HUES6 (cell line): ENCODE measurements at regions not wholly inside any gene's neighbourhood (a gene's known extent, or its start where the extent isn't known, plus 50 kb on each side); places are given as distances from the start of the nearest gene placed in this dataset.

Experiments
- H3K27ac ChIP-seq: 2 replicates; pipeline ENCODE4 v1.7.0; 2013; ENCODE audit warnings: low read depth, mild to moderate bottlenecking, low read length, inconsistent platforms
- H3K27me3 ChIP-seq: 2 replicates; pipeline ENCODE4 v1.6.1; 2013; ENCODE audit warnings: low read length; ENCODE audit not compliant: control insufficient read depth, insufficient read depth
- H3K36me3 ChIP-seq: 2 replicates; pipeline ENCODE4 v1.6.1; 2013; ENCODE audit warnings: low read length; ENCODE audit not compliant: control insufficient read depth, insufficient read depth
- H3K4me1 ChIP-seq: 2 replicates; pipeline ENCODE4 v1.6.1; 2013; ENCODE audit warnings: low read length; ENCODE audit not compliant: control insufficient read depth, insufficient read depth
- H3K4me3 ChIP-seq: 2 replicates; pipeline ENCODE4 v1.5.1; 2013; ENCODE audit warnings: low read depth, low read length
- H3K9ac ChIP-seq: one replicate; pipeline ENCODE4 v1.6.1; 2013; ENCODE audit warnings: mild to moderate bottlenecking, low read length
- H3K9me3 ChIP-seq: 2 replicates; pipeline ENCODE4 v1.6.1; 2013; ENCODE audit warnings: low read depth, low read length; ENCODE audit not compliant: control insufficient read depth, insufficient read depth

DNA sequence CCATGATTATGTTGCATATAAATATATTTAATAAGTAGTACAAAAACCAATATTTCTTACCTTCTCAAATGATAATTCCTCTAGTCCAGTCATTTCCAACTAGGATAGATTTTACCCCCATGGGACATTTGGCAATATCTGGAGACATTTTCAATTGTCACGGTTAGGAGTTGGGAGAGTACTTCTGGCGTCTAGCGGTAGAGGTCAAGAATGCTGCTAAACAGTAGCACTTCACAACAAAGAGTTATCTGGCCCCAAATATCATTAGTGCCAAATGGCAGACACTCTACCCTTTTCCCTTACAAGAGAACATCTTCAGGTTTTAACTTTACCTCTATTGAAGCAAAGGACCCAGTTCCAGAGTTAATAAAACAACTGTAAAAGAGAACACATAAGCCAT lies 168.1 kb downstream of the FAT4 start:
- no peak overlapping the region for H3K9ac ChIP-seq
- H3K27ac ChIP-seq: no peak overlapping the region
- no peaks in the 10 kb centered on the region for H3K27me3 ChIP-seq
- H3K4me3 ChIP-seq: no peak overlapping the region
- no peaks in the 10 kb centered on the region for H3K4me1 ChIP-seq
- no peaks in the 10 kb centered on the region for H3K36me3 ChIP-seq
- H3K9me3 ChIP-seq: no peaks in the 10 kb centered on the region

GRCh38 chr4:125483278-125483677 lies 168.5 kb downstream of the FAT4 start:
- Histone ChIP-seq H3K9me3 (no peaks in the 10 kb centered on the region), H3K4me3 (no peak overlapping the region), H3K4me1 (no peaks in the 10 kb centered on the region), H3K9ac (no peak overlapping the region), H3K27ac (no peak overlapping the region), H3K36me3 (no peaks in the 10 kb centered on the region), H3K27me3 (no peaks in the 10 kb centered on the region)

- Histone ChIP-seq H3K27ac (no peak overlapping the region), H3K9ac (no peak overlapping the region), H3K36me3 (peaks cover under 1% of the 10 kb centered on the region; the same call in 1 of the 2 replicates), H3K27me3 (no peaks in the 10 kb centered on the region), H3K4me1 (no peaks in the 10 kb centered on the region), H3K4me3 (no peak overlapping the region), H3K9me3 (no peaks in the 10 kb centered on the region)
Measured at GRCh38 chr4:125484912-125485311, 170.2 kb downstream of the FAT4 start.

DNA sequence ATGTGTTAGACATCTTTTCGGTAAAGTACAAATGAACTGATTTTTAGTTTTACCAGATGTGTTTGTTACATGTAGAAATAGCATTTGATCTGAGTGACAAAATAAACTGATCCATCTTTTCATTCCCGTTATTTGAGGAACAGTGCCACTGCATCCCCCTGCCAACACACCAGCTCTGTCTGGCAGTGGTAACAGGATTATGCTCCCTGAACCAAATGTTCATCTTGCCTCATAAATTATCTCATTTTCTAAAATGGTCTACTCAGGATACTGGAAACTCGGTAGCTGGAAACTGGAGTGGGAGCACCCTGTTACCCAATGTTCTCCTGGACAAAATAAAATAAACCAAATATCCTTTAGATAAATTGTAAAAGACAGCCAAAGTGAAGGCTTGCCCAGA lies 171.6 kb downstream of the FAT4 start:
- no peaks in the 10 kb centered on the region for H3K9me3 ChIP-seq
- no peaks in the 10 kb centered on the region for H3K27me3 ChIP-seq
- no peaks in the 10 kb centered on the region for H3K4me1 ChIP-seq
- peaks cover 5% of the 10 kb centered on the region; the same call in 1 of the 2 replicates for H3K36me3 ChIP-seq
- no peak overlapping the region for H3K4me3 ChIP-seq
- no peak overlapping the region for H3K9ac ChIP-seq
- H3K27ac ChIP-seq: no peak overlapping the region

- Histone ChIP-seq H3K36me3 (peaks cover 5% of the 10 kb centered on the region; the same call in 1 of the 2 replicates), H3K27ac (no peak overlapping the region), H3K4me1 (no peaks in the 10 kb centered on the region), H3K27me3 (no peaks in the 10 kb centered on the region), H3K4me3 (no peak overlapping the region), H3K9ac (no peak overlapping the region), H3K9me3 (no peaks in the 10 kb centered on the region)
Measured at GRCh38 chr4:125489952-125490690, 175.4 kb downstream of the FAT4 start.

GRCh38 chr4:125492957-125493356 lies 178.2 kb downstream of the FAT4 start:
- Histone ChIP-seq H3K27ac (no peak overlapping the region), H3K27me3 (no peaks in the 10 kb centered on the region), H3K9ac (no peak overlapping the region), H3K4me1 (peaks cover 5% of the 10 kb centered on the region; the same call in 1 of the 2 replicates), H3K36me3 (peaks cover 5% of the 10 kb centered on the region; the same call in 1 of the 2 replicates), H3K4me3 (no peak overlapping the region), H3K9me3 (no peaks in the 10 kb centered on the region)

GRCh38 chr4:125497861-125498260 lies 183.1 kb downstream of the FAT4 start:
- H3K27me3 ChIP-seq: no peaks in the 10 kb centered on the region
- H3K4me3 ChIP-seq: no peak overlapping the region
- H3K9me3 ChIP-seq: no peaks in the 10 kb centered on the region
- peaks cover 11% of the 10 kb centered on the region for H3K4me1 ChIP-seq
- H3K27ac ChIP-seq: no peak overlapping the region
- H3K9ac ChIP-seq: no peak overlapping the region
- no peaks in the 10 kb centered on the region for H3K36me3 ChIP-seq

DNA sequence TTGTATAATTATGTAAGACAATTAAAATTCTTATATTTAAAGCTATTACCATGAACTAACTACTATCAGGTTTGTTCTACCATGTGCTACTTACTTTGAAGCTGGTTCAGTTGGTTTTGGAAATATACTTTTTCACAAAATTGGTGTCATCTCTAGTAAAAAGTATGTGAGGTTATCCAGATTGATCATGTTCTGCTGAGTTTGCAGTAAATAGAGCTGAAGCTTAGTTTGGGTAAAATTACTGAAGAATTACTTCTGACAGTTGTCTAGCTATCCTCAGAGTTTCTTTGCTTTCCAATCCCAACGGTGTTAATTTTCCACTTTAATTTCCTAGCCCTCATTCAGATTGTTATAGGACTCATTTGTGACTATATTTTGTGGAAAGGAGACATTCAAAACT lies 184.2 kb downstream of the FAT4 start:
- Histone ChIP-seq H3K27ac (no peak overlapping the region), H3K4me3 (no peak overlapping the region), H3K36me3 (no peaks in the 10 kb centered on the region), H3K9ac (no peak overlapping the region), H3K4me1 (peaks cover 11% of the 10 kb centered on the region), H3K27me3 (no peaks in the 10 kb centered on the region), H3K9me3 (no peaks in the 10 kb centered on the region)

GRCh38 chr4:125501090-125501489 lies 186.3 kb downstream of the FAT4 start:
- no peaks in the 10 kb centered on the region for H3K36me3 ChIP-seq
- no peak overlapping the region for H3K9ac ChIP-seq
- no peak overlapping the region for H3K27ac ChIP-seq
- no peak overlapping the region for H3K4me3 ChIP-seq
- no peaks in the 10 kb centered on the region for H3K27me3 ChIP-seq
- peaks cover 11% of the 10 kb centered on the region for H3K4me1 ChIP-seq
- no peaks in the 10 kb centered on the region for H3K9me3 ChIP-seq

DNA sequence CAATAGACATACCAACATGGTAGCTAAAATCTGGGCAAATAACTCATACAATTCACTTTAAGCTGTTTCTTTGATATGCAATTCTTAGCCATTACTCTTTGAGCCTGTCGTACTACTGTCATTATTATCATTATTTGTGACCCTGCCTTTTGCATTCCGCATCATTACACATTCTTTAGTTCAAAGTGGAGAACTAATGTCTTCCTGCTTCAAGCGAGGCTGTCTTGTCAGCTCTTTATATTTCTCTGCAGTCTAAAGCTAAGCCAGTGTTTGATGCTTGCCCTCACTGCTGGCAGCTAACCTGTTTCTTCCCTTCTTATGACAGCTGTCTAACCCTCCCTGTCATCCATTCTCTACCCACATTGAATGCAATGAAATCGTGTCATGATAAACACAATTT lies 186.8 kb downstream of the FAT4 start:
- H3K27ac ChIP-seq: no peak overlapping the region
- H3K27me3 ChIP-seq: no peaks in the 10 kb centered on the region
- H3K9me3 ChIP-seq: no peaks in the 10 kb centered on the region
- H3K4me1 ChIP-seq: peaks cover 10% of the 10 kb centered on the region
- no peak overlapping the region for H3K4me3 ChIP-seq
- H3K9ac ChIP-seq: no peak overlapping the region
- H3K36me3 ChIP-seq: no peaks in the 10 kb centered on the region

GRCh38 chr4:125505621-125506020 lies 190.9 kb downstream of the FAT4 start:
- Histone ChIP-seq H3K4me1 (peaks cover 7% of the 10 kb centered on the region), H3K9ac (no peak overlapping the region)

More at GRCh38 chr4:125505621-125506020, 190.9 kb downstream of the FAT4 start:
- peaks cover 4% of the 10 kb centered on the region; the same call in 1 of the 2 replicates for H3K9me3 ChIP-seq
- H3K4me3 ChIP-seq: no peak overlapping the region
- no peaks in the 10 kb centered on the region for H3K36me3 ChIP-seq
- H3K27me3 ChIP-seq: no peaks in the 10 kb centered on the region
- no peak overlapping the region for H3K27ac ChIP-seq
